Liver (tissue), 3 donors: ENCODE measurements at regions not wholly inside any gene's neighbourhood (a gene's known extent, or its start where the extent isn't known, plus 50 kb on each side); places are given as distances from the start of the nearest gene placed in this dataset.

ENCODE experiments used
- CTCF ChIP-seq: fragments of 150-350 bp; IDR thresholded peaks from 2 replicates; pipeline ENCODE4 v1.5.1; 2017; ENCODE audit warnings: improper control_type of control experiment, low read depth, low read length; ENCODE audit not compliant: missing input control
- EGR1 ChIP-seq, 2 donors: IDR thresholded peaks; 2 replicates each; pipeline ENCODE4 v1.6.1; 2016 to 2018; ENCODE audit warnings: antibody characterized with exemption in 2 of 2, low read depth in 2 of 2
- GABPA ChIP-seq, 2 donors: IDR thresholded peaks in 1 of 2; conservative IDR thresholded peaks in 1 of 2; 2 replicates each; pipeline ENCODE4 v1.6.1; 2016; ENCODE audit warnings: antibody characterized with exemption in 2 of 2, mild to moderate bottlenecking in 1 of 2, moderate library complexity in 1 of 2
- MAX ChIP-seq: IDR thresholded peaks from 2 replicates; pipeline ENCODE4 v1.6.1; 2016; ENCODE audit warnings: antibody characterized with exemption
- RAD21 ChIP-seq, 2 donors: IDR thresholded peaks; 2 replicates each; pipeline ENCODE4 v1.6.1; 2016; ENCODE audit warnings: antibody characterized with exemption in 2 of 2, mild to moderate bottlenecking in 2 of 2
- REST ChIP-seq: IDR thresholded peaks from 2 replicates; pipeline ENCODE4 v1.6.1; 2016; ENCODE audit warnings: antibody characterized with exemption, mild to moderate bottlenecking
- SP1 ChIP-seq: IDR thresholded peaks from 2 replicates; pipeline ENCODE4 v1.6.1; 2018; ENCODE audit warnings: antibody characterized with exemption, mild to moderate bottlenecking
- TAF1 ChIP-seq: conservative IDR thresholded peaks from 2 replicates; pipeline ENCODE4 v1.6.1; 2016; ENCODE audit warnings: antibody characterized with exemption, mild to moderate bottlenecking
- YY1 ChIP-seq: IDR thresholded peaks from 2 replicates; pipeline ENCODE4 v1.6.1; 2016; ENCODE audit warnings: antibody characterized with exemption, mild to moderate bottlenecking
- donor health status: healthy.
- donor health status: healthy.

DNA sequence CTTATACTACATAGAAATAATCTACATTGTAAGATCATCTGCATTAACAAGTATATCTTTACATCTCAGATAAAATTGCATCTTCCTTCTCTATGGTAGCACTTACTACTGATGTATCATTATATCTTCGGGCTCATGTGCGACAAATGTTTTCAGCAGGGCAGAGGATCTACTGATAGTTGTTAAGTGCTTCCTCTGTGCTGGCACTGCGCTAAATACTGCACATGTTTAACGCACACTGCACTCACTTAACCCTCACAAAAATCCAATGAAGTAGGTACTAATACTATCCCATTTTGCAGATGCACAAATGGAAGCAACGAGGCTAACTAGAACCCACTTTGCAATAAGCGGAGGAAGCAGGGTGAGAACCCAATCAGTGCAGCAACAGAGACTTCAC is 75.6 kb upstream of the USP25 start:
- TF ChIP-seq REST (no peak), CTCF (no peak), RAD21 (IDR thresholded peaks at IDR 0.05) (no peak), GABPA (IDR thresholded peaks at IDR 0.05 in 1 of 2, conservative IDR thresholded peaks at IDR 0.05 in 1 of 2) (no peak), EGR1 (IDR thresholded peaks at IDR 0.05; ENCODE audit: low read depth in 2 of 2) (no peak), MAX (no peak), SP1 (no peak), TAF1 (no peak), YY1 (no peak)
